ENCODE measurements at regions not wholly inside any gene's neighbourhood (a gene's known extent, or its start where the extent isn't known, plus 50 kb on each side); places are given as distances from the start of the nearest gene placed in this dataset.
A peak's percentile ranks its signal among the peaks of the same experiment; 100 is the strongest.

DNA sequence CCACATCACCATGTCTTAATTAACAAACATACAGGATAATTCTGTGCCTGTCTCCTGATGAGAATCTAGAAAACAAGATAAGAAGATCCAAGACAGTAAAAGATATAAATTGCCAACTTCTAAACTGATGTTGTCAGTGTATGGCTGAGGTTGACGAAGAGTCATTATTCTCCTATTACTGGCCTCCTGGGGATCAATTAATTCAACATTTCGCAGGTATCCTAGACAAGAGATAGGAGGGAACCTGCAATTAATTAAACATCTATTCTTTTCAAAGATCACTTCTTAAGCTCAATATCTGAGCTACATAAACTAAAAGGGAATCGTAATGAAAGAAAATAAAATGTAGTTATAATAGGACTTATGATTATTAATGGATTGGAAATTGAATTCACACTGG is 232.0 kb upstream of the GRIA1 start:
- no peak overlapping the region for H2AFZ ChIP-seq (ENCODE audit: low read length)
- no TSS peak for BruUV-seq (replicated peaks)
- H4K20me1 ChIP-seq (ENCODE audit: low read length): no peaks in the 10 kb centered on the region
- H3K9me3 ChIP-seq (ENCODE audit: low read length): 0 out of 2 replicates have a peak, but pooled peaks cover 5% of the 10 kb centered on the region
- no peaks in the 10 kb centered on the region for H3K79me2 ChIP-seq (ENCODE audit: low read length)
- ATAC-seq (no peak), DNase-seq (no peak)
- no peaks in the 10 kb centered on the region for H3K27me3 ChIP-seq (ENCODE audit: low read length)
- H3K4me1 ChIP-seq (ENCODE audit: insufficient read depth, low read length): no peaks in the 10 kb centered on the region
- CTCF ChIA-PET: no interaction called here
- H3F3A ChIP-seq (ENCODE audit: low read length, unreplicated experiment): no peaks in the 10 kb centered on the region
- intact Hi-C loops (cut with micrococcal nuclease): no loop called here
- no peak overlapping the region for H3K4me2 ChIP-seq (ENCODE audit: low read length)
- TF ChIP-seq EZH2 (IDR thresholded peaks at IDR 0.05; ENCODE audit: low read length, unreplicated experiment) (no peak), EZH2phosphoT487 (IDR thresholded peaks at IDR 0.05; ENCODE audit: borderline replicate concordance, low read length) (no peak)
- TF ChIP-seq, protein P1, sequence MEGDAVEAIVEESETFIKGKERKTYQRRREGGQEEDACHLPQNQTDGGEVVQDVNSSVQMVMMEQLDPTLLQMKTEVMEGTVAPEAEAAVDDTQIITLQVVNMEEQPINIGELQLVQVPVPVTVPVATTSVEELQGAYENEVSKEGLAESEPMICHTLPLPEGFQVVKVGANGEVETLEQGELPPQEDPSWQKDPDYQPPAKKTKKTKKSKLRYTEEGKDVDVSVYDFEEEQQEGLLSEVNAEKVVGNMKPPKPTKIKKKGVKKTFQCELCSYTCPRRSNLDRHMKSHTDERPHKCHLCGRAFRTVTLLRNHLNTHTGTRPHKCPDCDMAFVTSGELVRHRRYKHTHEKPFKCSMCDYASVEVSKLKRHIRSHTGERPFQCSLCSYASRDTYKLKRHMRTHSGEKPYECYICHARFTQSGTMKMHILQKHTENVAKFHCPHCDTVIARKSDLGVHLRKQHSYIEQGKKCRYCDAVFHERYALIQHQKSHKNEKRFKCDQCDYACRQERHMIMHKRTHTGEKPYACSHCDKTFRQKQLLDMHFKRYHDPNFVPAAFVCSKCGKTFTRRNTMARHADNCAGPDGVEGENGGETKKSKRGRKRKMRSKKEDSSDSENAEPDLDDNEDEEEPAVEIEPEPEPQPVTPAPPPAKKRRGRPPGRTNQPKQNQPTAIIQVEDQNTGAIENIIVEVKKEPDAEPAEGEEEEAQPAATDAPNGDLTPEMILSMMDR (conservative IDR thresholded peaks at IDR 0.05; ENCODE audit: low read depth, low read length): no peak
- no peak overlapping the region for H3K9ac ChIP-seq (ENCODE audit: low read length)
- no peaks in the 10 kb centered on the region for H3K9me2 ChIP-seq (replicated peaks; ENCODE audit: low read length)
- H3K36me3 ChIP-seq (ENCODE audit: low read depth, low read length): no peaks in the 10 kb centered on the region
- POLR2A ChIA-PET (ENCODE audit: unreplicated experiment): no interaction called here
- no peak overlapping the region for H3K27ac ChIP-seq (ENCODE audit: low read length)
- no peak overlapping the region for H3K4me3 ChIP-seq (ENCODE audit: low read length)

DNA sequence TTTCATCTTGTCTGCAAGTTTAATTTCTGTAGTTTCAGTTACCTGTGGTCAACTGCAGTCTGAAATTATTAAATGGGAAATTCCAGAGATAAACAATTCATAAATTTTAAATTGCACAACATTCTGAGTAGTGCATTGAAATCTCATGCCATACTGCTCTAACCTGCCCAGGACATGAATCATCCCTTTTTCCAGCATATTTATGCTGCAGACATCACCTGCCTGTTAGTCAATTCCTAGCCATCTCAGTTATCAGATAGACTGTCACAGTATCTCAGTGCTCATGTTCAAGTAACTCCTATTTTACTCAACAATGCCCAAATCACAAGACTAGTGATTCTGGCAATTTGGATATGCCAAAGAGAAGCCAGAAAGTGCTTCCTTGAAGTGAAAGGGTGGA is 223.0 kb upstream of the GRIA1 start:
- ATAC-seq (no peak), DNase-seq (peak; percentile 10)
- no peak overlapping the region for H3K4me3 ChIP-seq (ENCODE audit: low read length)
- H3K27me3 ChIP-seq (ENCODE audit: low read length): no peaks in the 10 kb centered on the region
- H3F3A ChIP-seq (ENCODE audit: low read length, unreplicated experiment): no peaks in the 10 kb centered on the region
- no peak overlapping the region for H3K9ac ChIP-seq (ENCODE audit: low read length)
- H3K27ac ChIP-seq (ENCODE audit: low read length): no peak overlapping the region
- TF ChIP-seq, protein P1 (conservative IDR thresholded peaks at IDR 0.05; ENCODE audit: low read depth, low read length): no peak
- no peak for TF ChIP-seq EZH2phosphoT487 (IDR thresholded peaks at IDR 0.05; ENCODE audit: borderline replicate concordance, low read length)
- no peak for TF ChIP-seq EZH2 (IDR thresholded peaks at IDR 0.05; ENCODE audit: low read length, unreplicated experiment)
- ChIA-PET CTCF (no interaction called here), POLR2A (ENCODE audit: unreplicated experiment) (no interaction called here)
- BruUV-seq (replicated peaks): no TSS peak
- H3K4me2 ChIP-seq (ENCODE audit: low read length): no peak overlapping the region
- no peaks in the 10 kb centered on the region for H3K9me2 ChIP-seq (replicated peaks; ENCODE audit: low read length)
- H3K4me1 ChIP-seq (ENCODE audit: insufficient read depth, low read length): no peaks in the 10 kb centered on the region
- H3K79me2 ChIP-seq (ENCODE audit: low read length): no peaks in the 10 kb centered on the region
- intact Hi-C loops (cut with micrococcal nuclease): no loop called here
- H4K20me1 ChIP-seq (ENCODE audit: low read length): no peaks in the 10 kb centered on the region
- H2AFZ ChIP-seq (ENCODE audit: low read length): no peak overlapping the region
- 0 out of 2 replicates have a peak, but pooled peaks cover 5% of the 10 kb centered on the region for H3K9me3 ChIP-seq (ENCODE audit: low read length)
- H3K36me3 ChIP-seq (ENCODE audit: low read depth, low read length): no peaks in the 10 kb centered on the region

DNA sequence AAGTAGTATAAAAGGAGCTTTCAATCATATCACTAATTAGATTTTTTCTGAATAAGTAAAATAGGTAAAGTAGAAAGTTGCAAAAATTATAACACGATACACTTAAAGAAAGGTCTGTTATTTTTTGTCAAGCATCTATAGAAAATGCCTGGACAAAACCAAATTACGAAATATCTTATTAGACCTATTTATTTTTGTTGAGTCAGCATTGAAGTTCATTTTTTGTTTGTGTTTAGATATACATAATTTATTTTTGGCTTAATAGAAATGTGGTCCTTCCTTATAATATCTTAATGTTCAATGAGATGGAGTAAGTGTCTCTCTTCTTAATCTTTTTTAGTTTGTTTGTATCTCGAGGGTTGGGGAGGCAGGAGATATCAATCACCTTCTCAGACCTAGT is 214.8 kb upstream of the GRIA1 start:
- TF ChIP-seq, protein P1 (conservative IDR thresholded peaks at IDR 0.05; ENCODE audit: low read depth, low read length): no peak
- TF ChIP-seq EZH2 (IDR thresholded peaks at IDR 0.05; ENCODE audit: low read length, unreplicated experiment) (no peak), EZH2phosphoT487 (IDR thresholded peaks at IDR 0.05; ENCODE audit: borderline replicate concordance, low read length) (no peak)
- ATAC-seq (no peak), DNase-seq (no peak)
- no peak overlapping the region for H3K4me3 ChIP-seq (ENCODE audit: low read length)
- H3K79me2 ChIP-seq (ENCODE audit: low read length): no peaks in the 10 kb centered on the region
- H3K36me3 ChIP-seq (ENCODE audit: low read depth, low read length): no peaks in the 10 kb centered on the region
- CTCF ChIA-PET: no interaction called here
- H2AFZ ChIP-seq (ENCODE audit: low read length): no peak overlapping the region
- intact Hi-C loops (cut with micrococcal nuclease): no loop called here
- H3K27ac ChIP-seq (ENCODE audit: low read length): no peak overlapping the region
- H3K27me3 ChIP-seq (ENCODE audit: low read length): no peaks in the 10 kb centered on the region
- no peaks in the 10 kb centered on the region for H3K9me3 ChIP-seq (ENCODE audit: low read length)
- no peaks in the 10 kb centered on the region for H3K4me1 ChIP-seq (ENCODE audit: insufficient read depth, low read length)
- no peaks in the 10 kb centered on the region for H3K9me2 ChIP-seq (replicated peaks; ENCODE audit: low read length)
- POLR2A ChIA-PET (ENCODE audit: unreplicated experiment): no interaction called here
- H3F3A ChIP-seq (ENCODE audit: low read length, unreplicated experiment): no peaks in the 10 kb centered on the region
- no peak overlapping the region for H3K4me2 ChIP-seq (ENCODE audit: low read length)
- BruUV-seq (replicated peaks): no TSS peak
- no peak overlapping the region for H3K9ac ChIP-seq (ENCODE audit: low read length)
- no peaks in the 10 kb centered on the region for H4K20me1 ChIP-seq (ENCODE audit: low read length)
